GM18861 (cell line): ENCODE measurements at regions not wholly inside any gene's neighbourhood (a gene's known extent, or its start where the extent isn't known, plus 50 kb on each side); places are given as distances from the start of the nearest gene placed in this dataset.

ENCODE experiments used
- ATAC-seq: cut with Tn5 transposase; IDR thresholded peaks from one replicate; pipeline ENCODE4 v1.9.1; 2021; ENCODE audit not compliant: unreplicated experiment

DNA sequence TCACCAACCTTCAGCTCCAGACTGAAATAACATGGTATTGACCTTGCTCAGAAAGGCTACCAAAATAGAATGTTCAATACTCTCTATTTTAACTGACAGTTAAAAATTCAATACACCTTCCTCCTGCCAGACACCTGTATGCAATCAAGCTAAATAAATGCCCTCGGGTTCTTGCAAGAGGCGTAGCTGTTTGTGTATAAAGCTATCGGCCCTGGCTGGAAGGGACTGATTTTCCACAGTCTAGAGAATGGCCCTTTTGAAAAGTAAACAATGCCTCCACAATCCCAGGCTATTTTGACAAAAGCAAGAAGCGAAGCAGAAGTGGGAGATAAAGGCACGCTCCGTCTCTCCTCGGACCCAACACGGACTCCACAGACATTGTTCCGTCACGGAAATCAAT lies 791.2 kb downstream of the BRD1 start:
- ATAC-seq = no peak

DNA sequence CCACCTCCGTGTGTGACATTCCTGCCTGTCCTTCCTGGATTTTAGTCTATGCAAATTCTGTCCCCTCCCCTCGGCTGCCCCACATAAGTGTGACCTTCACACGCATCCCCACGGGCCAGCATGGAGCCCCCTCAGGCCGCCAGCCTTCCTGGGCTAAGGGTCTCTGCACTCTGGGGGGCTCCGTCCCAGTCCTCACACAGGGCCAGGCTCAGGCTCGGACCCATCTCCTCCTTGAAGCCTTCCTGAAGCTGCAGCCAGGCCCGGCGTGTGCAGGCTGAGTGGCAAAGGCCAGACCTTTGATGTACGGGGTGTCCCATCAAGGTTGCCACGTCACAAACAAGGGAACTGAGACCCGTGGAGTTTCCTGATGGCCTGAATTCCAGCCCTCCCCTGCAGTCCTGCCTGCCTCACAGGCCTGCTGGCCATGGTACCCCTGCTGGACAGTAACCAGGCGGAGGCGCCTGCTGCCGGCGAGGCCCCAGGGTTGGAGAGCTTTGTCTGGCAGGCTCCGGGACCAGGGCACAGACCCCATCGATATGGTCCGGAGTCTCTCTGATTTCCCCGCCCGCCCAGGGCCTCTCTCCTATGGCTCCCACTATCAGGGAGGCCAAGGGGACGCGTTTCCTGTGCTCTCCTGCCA lies 791.7 kb downstream of the BRD1 start:
- ATAC-seq = no peak

DNA sequence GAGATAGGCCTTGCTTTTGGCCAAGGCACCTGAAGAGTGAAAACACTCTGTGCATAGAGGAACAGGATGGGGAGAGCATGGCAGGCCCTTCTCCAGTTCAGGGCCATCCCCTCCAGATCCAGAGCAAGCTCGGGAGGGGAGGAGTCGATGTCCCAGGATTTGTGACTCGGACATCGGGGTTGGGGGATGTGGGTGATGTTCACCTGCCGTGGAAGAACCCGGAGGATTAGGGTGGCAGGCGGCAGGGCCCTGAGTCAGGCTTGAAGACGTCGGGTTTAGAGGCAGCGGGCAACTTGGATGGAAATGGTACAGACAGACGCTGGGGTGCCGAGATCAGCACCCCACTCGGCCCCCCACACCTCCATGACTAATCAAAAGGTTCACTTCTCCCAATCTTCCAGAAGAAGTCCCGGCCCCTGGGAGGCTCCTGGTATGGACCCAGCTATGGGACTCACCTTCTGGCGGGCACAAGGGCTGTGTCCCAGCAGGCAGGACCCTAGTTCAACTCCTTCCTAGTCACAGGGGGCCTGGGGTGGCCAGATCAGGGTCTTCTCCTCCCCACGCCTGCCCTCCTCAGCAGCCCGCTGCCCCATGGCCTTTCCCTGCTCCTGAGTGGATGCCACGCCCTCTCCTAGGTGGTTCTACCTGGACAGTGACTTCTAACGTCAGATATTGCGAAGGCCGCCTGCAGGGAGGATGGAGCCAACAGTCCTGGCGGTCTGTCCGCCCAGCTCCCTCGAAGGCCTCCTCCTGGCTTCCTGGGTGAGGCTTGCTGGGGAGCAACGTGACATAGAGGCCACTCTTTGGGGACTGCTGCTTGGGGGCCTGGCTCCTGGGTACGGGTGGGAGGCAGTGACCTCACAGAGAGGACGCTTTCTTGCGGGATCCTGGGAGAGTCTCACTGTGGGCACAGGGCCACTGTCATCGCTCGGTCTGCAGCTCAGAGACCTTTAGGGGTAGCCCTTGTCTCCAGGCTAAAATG lies 792.5 kb downstream of the BRD1 start:
- ATAC-seq = no peak

DNA sequence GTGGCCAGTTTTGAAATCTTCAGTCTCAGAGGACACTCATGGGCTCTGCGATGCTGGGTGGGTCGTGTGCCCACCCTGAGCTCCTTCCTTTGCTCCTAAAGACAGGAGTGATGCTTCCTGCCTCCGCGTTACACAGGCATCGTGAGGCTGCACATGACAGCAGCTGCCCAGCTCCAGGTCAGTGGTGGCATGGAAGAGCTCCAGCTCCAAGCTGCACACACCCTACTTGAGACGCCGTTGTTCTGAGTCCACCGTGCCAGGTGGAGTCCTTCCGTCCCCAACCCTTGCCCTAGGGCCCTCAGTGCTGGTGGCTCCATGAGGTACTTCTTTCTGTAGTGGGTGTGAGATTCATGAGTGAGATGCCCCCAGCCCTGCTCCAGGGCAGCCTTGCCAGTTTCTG lies 794.1 kb downstream of the BRD1 start:
- ATAC-seq = no peak

DNA sequence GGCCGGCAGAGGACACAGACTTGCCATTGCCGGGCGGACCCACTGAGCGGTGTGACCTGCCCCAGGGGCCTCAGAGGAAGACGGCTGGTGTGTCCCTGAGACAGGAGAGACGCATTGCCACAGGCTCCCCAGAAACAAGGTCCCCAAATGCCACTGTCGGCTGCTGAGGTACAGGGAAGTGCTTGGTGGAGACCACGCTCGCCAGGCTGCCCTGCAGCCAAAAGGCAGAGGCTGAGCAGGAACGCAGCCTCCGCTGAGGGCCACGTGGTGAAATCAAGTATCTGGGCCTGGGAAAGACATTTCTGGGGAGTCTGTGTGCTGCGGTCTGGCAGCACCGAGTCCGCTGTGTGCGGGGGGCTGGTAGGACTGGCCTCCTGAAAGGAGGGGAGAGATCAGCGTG lies 794.9 kb downstream of the BRD1 start:
- ATAC-seq = no peak

DNA sequence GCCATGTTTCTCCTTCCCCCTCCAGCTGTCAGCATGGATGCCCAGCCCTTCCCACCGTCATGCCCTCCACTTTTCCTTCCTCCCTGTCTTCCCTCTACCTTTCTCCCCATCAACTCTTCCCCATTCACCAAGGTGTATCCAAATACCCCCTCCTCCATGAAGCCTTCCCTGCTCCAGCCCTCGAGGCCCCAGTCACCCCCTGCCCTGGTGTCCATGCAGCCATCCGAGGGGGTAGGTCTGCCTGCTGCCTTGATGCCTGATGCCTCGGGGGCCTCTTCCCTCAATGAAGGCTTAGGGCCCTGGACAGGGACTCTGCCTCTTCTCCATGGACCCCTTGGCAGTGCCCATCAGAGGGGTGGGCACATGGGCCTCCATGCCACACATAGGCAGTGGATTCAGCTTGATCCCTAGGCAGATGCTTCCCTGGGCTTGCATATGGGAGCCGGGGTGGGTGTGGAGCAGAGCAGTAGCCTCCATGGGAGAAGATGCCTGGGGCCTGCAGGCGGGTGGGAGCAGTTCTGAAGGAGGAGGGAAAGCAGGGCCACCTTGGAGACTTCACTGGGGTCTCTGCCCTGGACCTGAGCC lies 795.8 kb downstream of the BRD1 start:
- ATAC-seq = no peak

DNA sequence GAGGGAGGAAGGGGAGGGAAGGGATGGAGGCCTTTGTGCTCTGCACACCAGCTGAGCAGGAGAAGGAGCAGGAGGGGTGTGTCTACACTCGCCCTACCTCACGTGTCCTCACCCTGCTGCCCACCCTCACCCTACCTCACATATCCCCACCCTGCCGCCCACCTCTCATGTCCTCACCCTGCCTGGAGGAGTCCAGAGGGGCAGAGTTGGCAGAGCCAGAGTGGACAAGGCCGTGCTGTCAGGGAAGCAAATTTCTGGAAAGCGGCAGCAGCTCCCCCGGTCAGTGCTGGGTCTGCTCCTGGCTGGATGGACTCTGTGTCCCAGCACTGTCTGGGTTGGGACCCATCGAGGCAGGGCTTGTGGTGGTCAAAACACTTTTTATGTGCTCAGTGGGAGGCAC lies 799.6 kb downstream of the BRD1 start:
- no peak for ATAC-seq

DNA sequence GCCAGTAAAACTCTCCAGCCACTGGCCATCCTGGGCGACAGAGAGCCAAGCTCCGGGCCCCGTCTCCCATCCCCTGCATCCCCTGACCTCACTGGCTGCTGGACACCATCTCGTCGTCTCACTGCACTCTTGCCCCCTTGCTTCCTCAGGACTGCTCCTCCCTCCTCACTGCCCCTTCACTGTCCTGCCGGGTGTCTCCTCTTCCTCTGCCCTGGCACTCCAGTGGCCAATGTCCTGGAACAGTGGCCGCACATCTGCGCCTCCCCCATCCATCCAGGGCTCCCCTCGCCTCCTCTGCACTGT lies 800.4 kb downstream of the BRD1 start:
- no peak for ATAC-seq

DNA sequence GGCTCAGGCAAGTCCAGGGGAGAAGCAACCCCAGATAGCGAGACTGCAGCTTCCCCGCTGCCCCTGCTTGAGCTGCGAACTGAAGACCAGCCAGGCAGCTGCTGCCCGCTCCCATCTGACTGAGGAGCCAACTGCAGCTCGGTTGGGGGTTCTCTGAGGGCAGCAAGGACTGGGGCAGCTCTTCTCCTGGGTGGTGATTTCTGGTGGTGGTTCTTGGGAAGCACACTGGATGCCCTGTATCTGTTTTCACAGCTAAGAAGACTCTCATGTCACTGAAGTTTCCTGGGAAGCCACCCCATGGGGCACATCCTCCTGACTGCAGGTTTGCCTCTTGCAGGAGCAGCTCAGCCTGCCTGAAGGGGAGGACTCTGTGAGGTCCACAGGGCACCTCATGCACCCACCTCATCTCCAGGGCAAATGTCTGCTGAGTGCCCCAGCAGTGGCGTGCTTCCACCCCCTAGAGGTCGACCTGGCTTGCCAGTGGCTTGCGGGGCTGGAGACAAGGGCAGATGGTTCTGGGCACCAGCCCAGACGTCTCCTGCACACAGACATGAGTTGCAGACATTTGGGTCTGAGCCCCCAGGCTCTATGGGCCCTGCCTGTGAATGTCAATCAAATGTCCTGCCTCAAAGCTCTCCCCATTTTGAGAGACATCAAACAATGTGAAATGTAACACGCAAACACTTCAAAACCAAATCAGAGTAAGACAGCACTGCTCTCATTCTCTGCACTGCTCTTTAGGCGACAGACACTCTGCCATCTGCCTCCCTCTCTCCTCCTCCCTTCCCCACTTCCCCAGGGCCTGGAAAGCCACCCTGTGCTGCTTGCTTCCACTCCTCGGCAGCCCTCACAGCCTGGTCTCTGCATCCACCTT lies 800.9 kb downstream of the BRD1 start:
- ATAC-seq = no peak

DNA sequence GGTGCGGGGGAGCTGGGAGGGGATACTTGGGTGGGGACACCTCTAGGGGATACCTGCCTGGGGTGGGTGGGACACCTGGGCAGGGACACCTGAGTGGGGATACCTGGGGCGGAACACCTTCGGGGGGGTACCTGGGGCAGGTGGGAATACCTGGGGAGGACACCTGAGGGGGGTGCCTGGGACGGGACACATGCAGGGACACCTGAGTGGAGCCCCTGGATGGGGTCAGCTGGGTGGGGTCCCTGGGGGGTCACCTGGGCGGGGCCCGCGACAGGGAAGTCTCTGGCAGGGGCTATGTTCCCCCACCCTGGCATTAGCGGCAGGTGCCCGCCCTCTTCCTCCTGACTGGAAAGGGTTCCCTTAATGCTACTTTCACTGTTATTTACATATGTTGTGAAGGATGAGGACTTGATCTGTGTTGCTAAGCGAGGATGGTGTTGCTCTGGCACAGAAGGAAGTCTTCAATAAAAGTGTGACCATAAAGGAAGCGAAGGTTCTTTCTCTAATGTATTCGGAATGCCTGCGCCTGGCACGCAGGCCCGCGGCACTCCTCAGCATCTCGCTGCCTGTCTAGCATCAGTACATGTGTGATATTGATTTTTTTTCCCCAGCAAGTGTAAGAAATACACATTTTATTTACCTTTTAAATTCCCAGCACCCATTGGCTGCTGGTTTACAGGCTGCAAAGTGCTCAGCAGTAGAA lies 801.7 kb downstream of the BRD1 start:
- no peak for ATAC-seq

DNA sequence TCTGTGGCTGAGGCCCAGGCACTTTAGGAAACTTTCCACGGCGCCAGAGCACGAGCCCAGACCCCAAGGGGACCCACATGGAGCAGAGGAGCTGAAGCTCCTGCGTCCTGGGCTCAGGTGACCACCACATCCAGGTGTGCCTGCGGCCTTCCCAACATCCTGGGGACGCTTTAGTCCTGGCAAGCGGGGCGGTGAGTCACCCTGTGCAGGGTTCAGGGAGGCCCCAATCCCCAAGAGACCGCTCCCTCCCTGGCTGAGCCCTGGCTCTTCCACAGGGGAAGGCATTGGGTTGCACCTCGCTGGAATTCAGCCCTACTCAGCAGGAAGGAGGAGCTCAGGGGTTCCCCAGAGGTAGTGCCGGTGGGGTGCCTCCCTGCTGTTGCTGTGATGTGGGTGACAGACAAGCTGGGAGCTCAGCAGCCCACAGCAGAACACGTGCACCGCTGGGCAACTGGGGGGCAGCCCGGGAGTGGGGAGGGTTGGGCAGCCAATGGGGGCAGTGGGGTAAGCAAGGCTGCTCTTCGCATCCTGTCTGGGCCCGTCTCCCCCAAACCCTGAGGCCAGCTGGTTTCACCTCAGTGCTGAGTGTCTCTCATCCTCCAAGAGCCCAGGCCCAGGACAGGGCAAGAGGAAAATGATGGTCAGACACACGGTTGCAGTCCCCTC lies 802.8 kb downstream of the BRD1 start:
- ATAC-seq = no peak

DNA sequence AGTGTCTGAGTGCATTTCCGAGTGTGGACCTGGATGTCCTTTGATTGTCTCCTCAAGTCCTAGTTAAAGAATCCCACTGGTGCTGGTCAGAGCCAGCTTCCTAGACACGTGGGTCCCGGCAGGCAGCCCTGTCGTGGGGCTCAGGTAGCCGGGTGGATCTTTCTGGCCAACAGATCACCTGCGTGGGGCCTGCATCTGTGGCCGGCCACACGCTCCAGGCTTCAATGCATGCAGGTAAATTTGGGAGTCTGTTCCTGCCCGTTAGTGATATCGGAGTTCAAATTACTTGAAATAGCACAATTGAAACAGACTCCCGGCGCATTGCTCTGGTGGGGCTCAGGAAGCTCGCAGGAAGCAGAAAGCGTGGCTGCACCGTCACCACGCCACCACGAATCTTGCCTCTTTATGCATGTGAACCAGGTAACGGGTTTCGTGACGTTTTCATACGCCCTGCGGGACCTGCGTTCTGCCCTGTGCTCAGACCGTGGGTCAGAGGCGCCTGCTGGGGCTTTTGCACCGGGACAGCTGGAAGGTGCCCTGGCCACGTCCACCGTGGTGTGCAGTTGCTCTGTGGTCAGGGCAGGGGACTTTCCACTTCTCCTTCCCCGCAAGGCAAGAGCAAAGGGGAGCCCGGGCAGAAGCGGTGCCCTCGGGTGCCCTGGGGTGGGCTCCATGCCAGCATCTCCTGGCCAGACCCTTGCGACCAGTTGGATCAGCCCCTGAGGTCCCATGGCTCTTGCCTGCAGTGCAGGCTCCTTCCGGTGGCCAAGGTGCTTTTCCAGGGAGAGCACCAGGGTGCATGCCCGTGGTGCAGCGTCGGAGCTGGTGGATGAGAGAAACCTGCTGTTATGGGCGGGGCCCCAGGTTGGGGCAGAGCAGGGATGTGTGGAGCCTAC lies 803.5 kb downstream of the BRD1 start:
- no peak for ATAC-seq

DNA sequence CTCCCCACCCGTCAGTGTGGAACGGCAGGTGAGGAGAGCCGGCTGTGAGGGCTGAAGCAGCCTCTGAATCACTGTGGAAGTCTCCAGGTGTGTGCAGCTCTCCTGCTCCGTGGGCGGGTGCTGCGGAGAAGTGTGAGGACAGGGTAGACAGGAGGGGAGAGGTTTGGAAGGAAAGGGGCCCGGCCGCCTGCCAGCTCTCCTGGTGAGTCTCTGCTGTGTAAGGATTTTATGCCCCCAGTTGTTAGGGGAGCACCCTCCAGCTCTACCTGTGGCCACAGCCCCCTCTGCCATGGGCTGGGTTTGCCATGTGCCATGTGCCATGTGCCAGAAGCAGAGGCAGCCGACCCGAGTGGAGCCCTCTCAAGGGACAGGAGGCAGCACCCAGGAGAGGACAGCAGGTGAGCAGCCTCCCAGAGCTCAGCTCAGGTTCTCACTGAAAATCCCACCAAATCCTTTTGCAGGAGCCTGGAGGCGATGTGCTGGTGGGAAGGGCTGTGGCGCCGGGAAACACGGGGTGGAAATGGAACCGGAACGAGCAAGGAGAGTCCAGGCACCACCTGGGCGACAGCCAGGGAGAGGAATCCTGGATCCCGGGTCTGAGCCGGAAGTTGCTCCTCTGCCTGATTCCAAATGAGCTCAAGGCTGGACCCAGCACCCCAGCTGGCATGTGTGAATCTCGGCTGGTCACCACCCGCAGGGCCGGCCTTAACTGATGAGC lies 804.4 kb downstream of the BRD1 start:
- no peak for ATAC-seq

DNA sequence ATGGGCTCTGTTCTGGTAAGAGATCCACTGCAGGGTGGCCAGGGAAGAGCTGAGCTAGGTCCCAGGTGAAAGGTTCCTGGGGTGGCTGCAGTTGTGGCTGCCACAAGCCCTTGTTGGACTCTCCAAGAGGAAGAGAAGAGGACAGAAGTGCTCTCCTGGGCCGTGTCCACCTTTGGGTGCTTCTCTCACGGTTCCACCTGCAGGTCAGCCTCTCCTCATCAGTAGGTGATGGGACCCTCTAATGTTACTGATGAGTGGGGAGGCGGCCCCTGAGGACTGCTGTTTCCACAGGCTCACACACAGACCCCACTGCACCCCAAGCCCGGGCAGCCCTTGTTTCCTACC lies 804.9 kb downstream of the BRD1 start:
- no peak for ATAC-seq

DNA sequence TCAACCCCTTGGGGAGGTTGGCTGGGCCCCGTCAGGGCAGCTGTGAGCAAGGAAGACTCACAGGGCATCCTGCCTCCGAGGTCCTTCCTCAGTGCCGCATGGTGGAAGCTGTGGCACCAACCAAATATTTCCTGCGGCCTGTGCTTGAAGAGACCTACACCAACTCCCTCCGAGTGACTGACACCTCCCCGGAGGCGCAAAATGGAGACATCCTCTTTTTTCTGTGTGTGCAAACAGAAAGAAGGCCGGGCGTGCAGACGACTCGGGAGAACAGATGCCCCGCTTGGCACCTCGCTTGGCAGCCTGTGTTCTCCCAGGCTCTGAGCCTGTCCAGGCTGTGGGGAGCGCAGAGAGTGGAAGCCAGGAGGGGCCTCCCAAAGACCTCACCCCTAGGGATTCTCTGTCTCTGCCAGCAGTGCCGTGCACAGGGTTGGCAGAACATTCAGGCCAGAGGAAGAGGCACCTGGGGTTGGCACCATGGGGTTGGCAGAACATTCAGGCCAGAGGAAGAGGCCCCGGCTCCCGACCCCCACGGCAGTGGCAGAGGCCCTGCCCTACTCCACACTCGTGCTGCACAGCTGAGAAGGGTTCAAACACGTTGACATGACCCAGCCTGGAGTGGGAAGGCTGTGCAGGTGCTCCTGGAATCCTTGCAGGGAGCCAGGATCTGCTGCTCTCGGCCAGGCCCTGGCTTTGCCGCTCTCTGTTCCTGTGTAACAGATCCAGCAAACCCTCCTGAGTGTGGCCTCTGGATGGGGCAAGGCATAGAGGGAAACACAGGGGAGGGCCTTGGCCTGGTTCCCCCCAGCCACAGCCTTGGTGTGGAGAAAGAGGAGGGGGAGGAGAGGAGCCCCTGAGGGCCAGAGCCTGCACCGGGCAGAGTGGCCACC lies 805.5 kb downstream of the BRD1 start:
- ATAC-seq = no peak

DNA sequence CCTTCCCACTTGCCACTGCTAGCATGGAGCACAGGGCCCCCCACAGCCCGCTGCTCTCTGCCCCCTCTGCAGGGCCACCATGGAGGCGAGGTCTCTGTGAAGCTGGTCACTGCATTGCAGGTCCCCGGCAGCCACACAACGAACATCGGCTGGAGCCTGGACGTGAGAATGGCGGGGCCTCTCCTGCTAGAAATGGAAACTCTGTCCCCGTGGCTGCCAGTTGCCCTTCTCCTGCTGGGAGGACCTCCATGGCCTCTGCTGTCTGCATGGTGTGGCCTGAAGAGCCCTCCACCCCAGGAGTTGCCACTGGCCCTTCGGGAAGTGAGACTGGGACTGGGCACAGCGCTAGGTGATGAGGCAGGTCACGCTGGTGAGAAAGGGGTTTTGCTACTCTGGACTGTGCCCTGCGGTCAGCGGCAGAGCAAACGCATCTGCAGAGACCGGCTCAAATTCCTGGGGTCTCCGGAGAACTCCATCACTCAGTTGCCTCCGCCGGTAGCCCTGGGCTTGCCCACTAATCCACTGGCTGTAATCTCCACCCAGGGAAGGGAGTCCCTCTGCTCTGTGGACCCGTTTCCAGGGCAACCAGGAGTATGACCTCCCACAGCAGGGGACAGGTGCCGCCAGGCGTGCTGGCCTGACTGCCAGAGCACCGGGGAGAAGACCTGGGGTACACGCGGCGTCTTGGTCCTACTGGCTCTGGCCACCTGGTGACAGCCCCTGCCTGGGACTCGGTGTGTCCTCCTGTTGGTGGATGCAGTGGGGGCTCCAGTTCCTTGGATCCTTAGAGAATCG lies 806.3 kb downstream of the BRD1 start:
- ATAC-seq = no peak
